ENCODE measurements at regions not wholly inside any gene's neighbourhood (a gene's known extent, or its start where the extent isn't known, plus 50 kb on each side); places are given as distances from the start of the nearest gene placed in this dataset.
A peak's percentile ranks its signal among the peaks of the same experiment; 100 is the strongest.

DNA sequence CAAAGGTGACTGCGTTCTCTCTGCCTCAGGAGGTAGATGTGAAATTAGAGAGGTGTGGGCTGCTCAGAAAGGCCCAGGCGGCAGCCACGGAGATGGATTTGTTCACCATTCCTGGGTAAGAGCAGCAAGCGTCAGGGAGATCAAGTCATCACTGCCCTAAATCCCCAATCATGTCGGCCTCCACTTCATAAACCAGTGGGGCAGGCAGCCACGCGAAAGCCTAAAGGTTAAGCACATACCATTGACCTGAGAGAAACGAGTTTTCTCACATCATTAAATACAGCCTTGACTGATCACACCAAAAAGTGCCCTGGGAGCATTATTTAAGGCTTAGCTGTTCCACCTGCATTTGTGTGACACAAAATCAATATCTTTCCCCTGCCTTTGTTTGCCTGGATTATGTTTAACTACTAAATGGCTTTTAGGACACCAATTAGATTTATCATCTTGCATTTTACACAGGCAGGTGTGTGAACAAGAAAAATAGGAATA is 50.7 kb upstream of the FOXB1 start:
- no peak for DNase-seq

DNA sequence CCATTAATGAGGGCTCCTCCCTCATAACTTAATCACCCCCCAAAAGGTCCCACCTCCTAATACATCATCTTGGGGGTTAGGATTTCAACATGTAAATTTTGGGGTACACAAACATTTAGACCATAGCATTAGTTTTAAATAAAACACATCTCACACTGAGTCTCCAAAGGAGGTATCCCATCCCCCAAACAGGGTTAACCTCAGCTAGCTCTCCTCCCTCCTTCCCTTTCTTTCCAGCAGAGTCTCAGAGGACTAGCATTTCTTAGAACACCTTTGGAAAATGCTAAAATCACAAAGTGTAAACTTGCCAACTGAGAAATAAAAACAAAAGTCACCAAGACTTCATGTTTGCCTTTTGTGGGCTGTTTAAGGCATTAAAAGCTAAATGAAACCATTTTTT is 51.2 kb upstream of the FOXB1 start:
- DNase-seq: no peak

- DNase-seq: no peak
Measured at GRCh38 chr15:59950603-59951388, 53.3 kb upstream of the FOXB1 start.

DNA sequence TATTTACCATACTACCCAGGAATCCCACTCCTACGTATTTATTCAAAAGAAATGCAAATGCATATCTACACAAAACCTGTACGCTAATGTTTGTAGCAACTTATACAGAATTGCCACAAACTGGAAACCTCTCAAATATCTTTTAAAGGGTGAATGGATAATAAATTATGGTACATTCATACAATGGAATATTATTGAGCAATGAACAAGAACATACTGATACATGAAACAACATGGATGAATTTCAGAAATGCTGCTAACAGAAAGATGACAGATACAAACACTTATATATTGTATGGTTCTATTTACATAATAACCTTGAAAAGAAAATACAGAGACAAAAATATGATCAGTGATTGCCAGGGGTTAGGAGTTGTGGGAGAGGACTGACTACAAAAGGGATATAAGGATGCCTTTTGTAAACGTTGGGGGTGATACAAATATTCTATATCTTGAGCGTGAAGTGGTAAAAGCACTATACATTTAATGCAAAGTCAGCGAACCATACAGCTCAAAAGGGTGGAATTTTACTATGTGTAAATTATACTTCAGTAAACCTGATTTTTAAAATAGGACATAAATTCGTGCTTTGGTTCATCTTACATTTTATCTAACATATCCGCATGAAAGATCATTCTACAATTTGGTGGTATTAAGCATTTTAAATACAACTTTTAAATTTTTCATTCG is 55.0 kb upstream of the FOXB1 start:
- DNase-seq: no peak

DNA sequence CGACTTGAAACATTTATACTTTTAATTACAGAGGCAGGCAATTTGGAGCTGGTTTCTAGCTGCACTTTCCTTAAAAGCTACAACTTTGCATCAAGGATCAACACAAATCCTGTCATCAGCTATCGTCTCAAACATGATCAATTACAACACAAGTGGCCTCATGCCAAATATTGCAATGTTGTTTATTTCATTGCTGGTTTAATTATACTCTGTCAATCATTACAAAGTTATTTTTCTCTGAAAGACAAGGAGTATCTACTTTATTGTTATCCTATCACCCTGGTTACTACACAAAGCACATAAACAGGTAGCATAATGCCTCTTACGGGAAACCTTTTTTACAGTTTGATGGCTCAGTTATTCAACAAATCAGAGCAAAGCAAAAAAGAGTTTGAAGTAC is 58.0 kb upstream of the FOXB1 start:
- no peak for DNase-seq

- no peak for DNase-seq
Measured at GRCh38 chr15:59945036-59945435, 59.1 kb upstream of the FOXB1 start.

GRCh38 chr15:59941612-59942011 is 62.5 kb upstream of the FOXB1 start:
- peak; percentile 5 for DNase-seq

- DNase-seq: no peak
Measured at GRCh38 chr15:59940928-59941327, 63.2 kb upstream of the FOXB1 start.

- no peak for DNase-seq
Measured at GRCh38 chr15:59940456-59940855, 63.7 kb upstream of the FOXB1 start.

DNA sequence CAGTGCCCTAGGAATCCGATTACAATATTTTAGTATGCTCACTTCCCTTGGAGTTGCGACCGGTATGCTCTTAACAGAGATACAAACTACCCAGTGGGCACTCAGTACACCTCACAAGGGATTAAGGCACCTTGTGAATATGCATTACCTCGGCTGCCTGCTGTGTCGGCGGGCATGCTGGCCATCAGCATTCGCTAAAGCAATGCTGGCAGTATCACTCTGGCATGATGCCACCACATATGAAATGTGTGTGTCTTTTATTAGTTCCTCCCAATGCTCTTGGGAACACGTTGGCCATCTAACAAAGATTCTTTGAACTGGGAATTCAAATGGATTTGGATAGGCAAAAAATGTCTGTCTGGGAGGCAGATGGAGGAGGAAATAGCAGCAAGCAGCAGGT is 67.4 kb upstream of the FOXB1 start:
- DNase-seq: no peak

- peak; percentile 19 for DNase-seq
Measured at GRCh38 chr15:59933607-59934006, 70.5 kb upstream of the FOXB1 start.

DNA sequence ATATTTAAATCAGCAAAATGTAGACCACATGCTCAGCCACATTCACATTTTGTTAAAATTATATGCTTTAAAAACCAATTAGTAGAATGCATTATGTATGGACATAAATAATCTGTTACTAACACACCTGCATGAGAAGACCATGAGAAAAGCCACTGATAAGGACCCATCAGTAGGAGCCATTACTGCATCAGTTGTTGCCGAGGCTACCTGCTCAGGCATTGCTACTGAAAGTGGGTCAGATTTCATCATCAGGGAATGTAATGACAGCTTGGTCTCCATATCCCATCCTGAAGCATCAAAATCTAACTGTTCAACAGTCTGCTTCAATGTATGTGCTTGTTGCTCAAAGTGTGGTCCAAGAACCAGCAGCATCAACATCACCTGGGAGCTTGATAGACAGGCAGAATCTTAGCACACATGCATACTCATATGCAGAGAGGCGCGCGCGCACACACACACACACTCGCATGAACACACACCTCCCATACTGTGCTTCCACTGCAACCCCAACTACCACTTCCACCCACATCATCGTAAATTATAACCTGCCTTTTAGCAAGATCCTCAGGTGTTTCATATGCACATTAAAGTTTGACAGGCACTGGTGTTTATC is 72.4 kb upstream of the FOXB1 start:
- no peak for DNase-seq

GRCh38 chr15:59924812-59925522 is 79.1 kb upstream of the FOXB1 start:
- no peak for DNase-seq

- DNase-seq: no peak
Measured at GRCh38 chr15:59924096-59924495, 80.0 kb upstream of the FOXB1 start.

- DNase-seq: no peak
Measured at GRCh38 chr15:59923508-59923907, 80.6 kb upstream of the FOXB1 start.

- DNase-seq: peak; percentile 81
Measured at GRCh38 chr15:59918994-59919951, 84.8 kb upstream of the FOXB1 start.

DNA sequence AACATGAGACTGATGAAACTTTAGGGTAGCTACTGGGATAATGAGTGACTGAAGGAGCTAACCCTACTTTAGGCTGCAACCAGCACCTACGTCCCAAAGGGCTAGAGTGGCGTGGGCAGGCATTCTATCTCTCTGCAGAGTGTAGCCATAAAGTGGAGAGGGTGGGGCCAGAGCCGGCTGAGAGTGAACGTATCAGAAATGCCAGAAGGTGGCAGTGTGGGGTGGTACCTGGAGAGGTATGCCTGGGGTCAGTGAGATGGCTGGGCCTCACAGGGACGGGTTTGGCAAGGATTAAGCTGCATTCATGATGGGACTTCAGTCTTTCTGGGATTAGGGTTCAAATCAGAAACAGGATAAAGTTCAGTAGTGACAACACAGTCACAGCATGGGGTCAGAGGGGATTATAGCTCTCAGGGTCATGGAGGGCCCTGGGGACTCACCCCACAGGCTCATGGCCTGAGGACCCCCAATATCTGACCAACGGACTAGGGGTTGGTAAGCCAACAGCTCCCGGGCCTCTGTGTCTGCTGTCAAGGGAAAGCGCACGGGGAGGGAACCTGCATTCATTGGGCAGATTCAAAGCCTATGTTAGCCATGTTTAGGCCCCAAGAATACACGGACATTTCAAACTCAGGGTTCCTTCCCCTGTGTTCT is 86.5 kb upstream of the FOXB1 start:
- DNase-seq: peak; percentile 52

DNA sequence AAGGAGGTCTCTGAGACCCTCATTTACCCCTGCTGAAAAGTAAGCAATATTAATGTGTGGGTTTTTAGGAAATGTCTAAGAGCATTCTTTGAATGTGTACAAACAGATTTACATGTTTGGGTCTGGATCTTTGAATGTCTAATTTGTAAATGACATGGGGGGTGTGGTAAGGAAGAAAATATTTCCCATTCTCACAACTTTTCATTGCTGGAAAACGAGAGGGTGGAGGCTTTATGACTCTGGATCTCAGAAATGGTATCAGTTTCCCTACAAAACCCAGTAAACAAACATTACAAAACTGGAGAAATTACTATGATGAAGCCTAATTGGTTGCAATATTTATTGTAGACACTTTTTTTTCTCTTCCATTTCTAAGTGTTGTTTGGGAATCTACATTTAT is 98.1 kb upstream of the FOXB1 start:
- DNase-seq: no peak

DNA sequence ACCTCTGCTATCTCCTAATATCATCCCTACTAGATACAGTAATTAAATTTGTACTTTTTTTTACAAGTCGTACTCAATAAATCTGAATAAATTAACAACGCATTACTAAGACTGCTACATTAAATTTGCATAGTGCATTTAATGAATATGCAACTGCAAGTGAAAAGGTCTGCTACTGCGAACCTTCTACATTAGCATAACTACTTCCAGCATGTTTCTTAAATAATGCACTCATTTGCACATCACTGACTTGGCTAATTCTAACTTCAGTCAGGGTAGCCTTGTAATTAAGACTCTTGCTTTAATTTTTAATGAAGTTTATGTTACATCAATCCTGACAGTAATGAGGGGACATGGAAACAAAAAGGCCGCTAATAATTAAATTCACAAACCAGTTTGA is 98.9 kb upstream of the FOXB1 start:
- no peak for DNase-seq

- no peak for DNase-seq
Measured at GRCh38 chr15:59904450-59905135, 99.5 kb upstream of the FOXB1 start.

- no peak for DNase-seq
Measured at GRCh38 chr15:59896663-59897074, 107.4 kb upstream of the FOXB1 start.
